Endothelial cell of umbilical vein (primary cell): ENCODE measurements at regions not wholly inside any gene's neighbourhood (a gene's known extent, or its start where the extent isn't known, plus 50 kb on each side); places are given as distances from the start of the nearest gene placed in this dataset.

ENCODE experiments used
- BruUV-seq: library from RNA; stranded (reverse); fragments of 400-500 nt; replicated peaks from 2 replicates; lab custom pipeline; 2021; lab: Mats Ljungman, UMichigan
- CTCF ChIA-PET: fragments of 300-600, 350-600 bp; sonication (Branson Sonifier 250); formaldehyde crosslinking; loops from one replicate; lab custom pipeline; 2021; ENCODE audit warnings: antibody characterized with exemption, inconsistent platforms; lab: Charles Lee
- POLR2A ChIA-PET: fragments of 300-600, 350-600 bp; sonication (Branson Sonifier 250); formaldehyde crosslinking; loops from one replicate; lab custom pipeline; 2021; ENCODE audit warnings: antibody characterized with exemption, inconsistent platforms; lab: Charles Lee
- DNase-seq: peaks from one replicate; pipeline ENCODE4 v3.0.0-alpha.2; 2011; ENCODE audit warnings: low read depth, low spot score
- FAIRE-seq: peaks from 2 replicates; lab custom pipeline; 2011; peaks lifted over from hg19 to GRCh38; lab: Jason Lieb, UNC
- H2AFZ ChIP-seq: 2 replicates; pipeline ENCODE4 v1.6.0; 2012; ENCODE audit warnings: low read depth, low read length, control low read depth, inconsistent platforms
- H3K27ac ChIP-seq: 2 replicates; pipeline ENCODE4 v1.5.1; 2011; ENCODE audit warnings: low read depth, mild to moderate bottlenecking, control low read depth, low read length, moderate library complexity; ENCODE audit not compliant: insufficient read depth
- H3K27me3 ChIP-seq, 2 experiments: 2 replicates each; pipeline versions ENCODE4 v1.6.0 to v1.6.1; 2011; ENCODE audit warnings: low read length in 2 of 2, mixed read lengths in 1 of 2; ENCODE audit not compliant: control insufficient read depth in 2 of 2, insufficient read depth in 2 of 2
- H3K36me3 ChIP-seq, 2 experiments: 2 replicates in 1 of 2; 3 replicates in 1 of 2; pipeline ENCODE4 v1.5.1; 2011; ENCODE audit warnings: low read length in 2 of 2, mild to moderate bottlenecking in 1 of 2, moderate library complexity in 1 of 2; ENCODE audit not compliant: control insufficient read depth in 2 of 2, insufficient read depth in 2 of 2; ENCODE audit errors: extremely low read depth in 1 of 2
- H3K4me1 ChIP-seq: 3 replicates; pipeline ENCODE4 v1.5.1; 2011; ENCODE audit warnings: mild to moderate bottlenecking, low read length; ENCODE audit not compliant: control insufficient read depth, insufficient read depth; ENCODE audit errors: extremely low read depth
- H3K4me2 ChIP-seq: 2 replicates; pipeline ENCODE4 v1.6.1; 2011; ENCODE audit warnings: low read length, control low read depth, mixed read lengths; ENCODE audit not compliant: insufficient read depth
- H3K4me3 ChIP-seq, 3 experiments: fragments of 200-600 bp in 1 of 3; sonication (generic), shearing (Covaris generic) in 1 of 3; replicated peaks in 1 of 3; 2 replicates each; pipeline ENCODE4 v1.5.1; 2011 to 2016; ENCODE audit warnings: control low read depth in 3 of 3, low read length in 3 of 3, mild to moderate bottlenecking in 2 of 3, inconsistent platforms in 1 of 3, low read depth in 1 of 3, moderate library complexity in 1 of 3; ENCODE audit not compliant: insufficient read depth in 1 of 3
- H3K79me2 ChIP-seq: 2 replicates; pipeline ENCODE4 v1.6.0; 2012; ENCODE audit warnings: low read length, inconsistent platforms; ENCODE audit not compliant: control insufficient read depth, insufficient read depth
- H3K9ac ChIP-seq: replicated peaks from 2 replicates; pipeline ENCODE3; 2011; ENCODE audit warnings: low read length, control low read depth; ENCODE audit not compliant: insufficient read depth; ENCODE audit errors: extremely low read depth
- H3K9me1 ChIP-seq: replicated peaks from 3 replicates; pipeline ENCODE4 v1.6.0; 2011; ENCODE audit warnings: mild to moderate bottlenecking, low read length; ENCODE audit not compliant: control insufficient read depth, insufficient read depth; ENCODE audit errors: extremely low read depth
- H3K9me3 ChIP-seq: replicated peaks from 2 replicates; pipeline ENCODE4 v1.5.1; 2012; ENCODE audit warnings: low read length, inconsistent platforms; ENCODE audit not compliant: control insufficient read depth, insufficient read depth
- H4K20me1 ChIP-seq: replicated peaks from 2 replicates; pipeline ENCODE3; 2011; ENCODE audit warnings: mild to moderate bottlenecking, low read length; ENCODE audit not compliant: control insufficient read depth, insufficient read depth; ENCODE audit errors: extremely low read depth
- EZH2 ChIP-seq: IDR thresholded peaks from 2 replicates; pipeline ENCODE4 v1.6.1; 2012; ENCODE audit warnings: borderline replicate concordance, low read depth, mild to moderate bottlenecking, moderate library complexity, low read length, inconsistent platforms; ENCODE audit not compliant: severe bottlenecking
- FOS ChIP-seq: IDR thresholded peaks from 2 replicates; pipeline ENCODE4 v1.6.1; 2011; ENCODE audit warnings: mild to moderate bottlenecking, low read length, moderate library complexity, borderline replicate concordance; ENCODE audit not compliant: insufficient read depth
- GATA2 ChIP-seq: IDR thresholded peaks from 2 replicates; pipeline ENCODE4 v1.7.0; 2011; ENCODE audit warnings: low read depth, mild to moderate bottlenecking, moderate library complexity, mixed read lengths, low read length; ENCODE audit not compliant: insufficient read length, insufficient read depth
- JUN ChIP-seq: IDR thresholded peaks from 2 replicates; pipeline ENCODE4 v1.6.1; 2011; ENCODE audit warnings: borderline replicate concordance, low read depth; ENCODE audit not compliant: insufficient read length, insufficient read depth
- MAX ChIP-seq: IDR thresholded peaks from 2 replicates; pipeline ENCODE4 v1.6.1; 2011; ENCODE audit not compliant: insufficient read depth, insufficient read length
- MYC ChIP-seq: IDR thresholded peaks from one replicate; pipeline ENCODE4 v1.6.1; 2011; ENCODE audit warnings: mild to moderate bottlenecking, low read depth, low read length
- POLR2A ChIP-seq: IDR thresholded peaks from 2 replicates; pipeline ENCODE4 v1.6.1; 2012; ENCODE audit warnings: low read depth, mild to moderate bottlenecking, control low read depth, low read length
- POLR2AphosphoS5 ChIP-seq: IDR thresholded peaks from 2 replicates; pipeline ENCODE4 v1.6.1; 2012; ENCODE audit warnings: low read depth, mild to moderate bottlenecking, control low read depth, low read length, moderate library complexity; ENCODE audit not compliant: insufficient read depth
- dilution Hi-C: fragments of 300-500 bp; cut with MboI; formaldehyde crosslinking; loops from one replicate; pipeline ENCODE4 v1.15.0; 2019; ENCODE audit warnings: low sequenced_read_pairs; ENCODE audit not compliant: extremely low pct_ligation_motif_present
- intact Hi-C: fragments of 100-400 bp; cut with micrococcal nuclease; formaldehyde crosslinking; loops from one replicate; pipeline ENCODE4 v1.10.0; 2022
- TF ChIP-seq, protein P1 (sequence below), 2 donors: IDR thresholded peaks; 1 replicate in 1 of 2; 2 replicates in 1 of 2; pipeline ENCODE4 v1.5.1; 2011; ENCODE audit warnings: low read length in 2 of 2, mild to moderate bottlenecking in 2 of 2, moderate library complexity in 2 of 2, control low read depth in 1 of 2, inconsistent platforms in 1 of 2, low read depth in 1 of 2; ENCODE audit not compliant: insufficient read depth in 1 of 2; ENCODE audit errors: extremely low read depth in 1 of 2

GRCh38 chr5:56729488-56729887 is 85.9 kb upstream of the MAP3K1 start:
- FAIRE-seq (no peak), DNase-seq (no peak)
- Histone ChIP-seq H3K9me3 (no peaks in the 10 kb centered on the region), H3K4me1 (no peaks in the 10 kb centered on the region), H3K27me3 (peaks cover 2 to 5% of the 10 kb centered on the region in 2 experiments), H3K9ac (no peak overlapping the region), H4K20me1 (no peaks in the 10 kb centered on the region), H3K9me1 (no peaks in the 10 kb centered on the region), H3K27ac (no peak overlapping the region), H3K36me3 (no peaks in the 10 kb centered on the region), H3K4me3 (no peak overlapping the region), H2AFZ (no peak overlapping the region), H3K4me2 (no peak overlapping the region), H3K79me2 (no peaks in the 10 kb centered on the region)
- no peak for TF ChIP-seq FOS
- ChIA-PET CTCF (no interaction called here), POLR2A (no interaction called here)
- dilution Hi-C loops: no loop called here
- no TSS peak for BruUV-seq
- intact Hi-C loops: no loop called here

DNA sequence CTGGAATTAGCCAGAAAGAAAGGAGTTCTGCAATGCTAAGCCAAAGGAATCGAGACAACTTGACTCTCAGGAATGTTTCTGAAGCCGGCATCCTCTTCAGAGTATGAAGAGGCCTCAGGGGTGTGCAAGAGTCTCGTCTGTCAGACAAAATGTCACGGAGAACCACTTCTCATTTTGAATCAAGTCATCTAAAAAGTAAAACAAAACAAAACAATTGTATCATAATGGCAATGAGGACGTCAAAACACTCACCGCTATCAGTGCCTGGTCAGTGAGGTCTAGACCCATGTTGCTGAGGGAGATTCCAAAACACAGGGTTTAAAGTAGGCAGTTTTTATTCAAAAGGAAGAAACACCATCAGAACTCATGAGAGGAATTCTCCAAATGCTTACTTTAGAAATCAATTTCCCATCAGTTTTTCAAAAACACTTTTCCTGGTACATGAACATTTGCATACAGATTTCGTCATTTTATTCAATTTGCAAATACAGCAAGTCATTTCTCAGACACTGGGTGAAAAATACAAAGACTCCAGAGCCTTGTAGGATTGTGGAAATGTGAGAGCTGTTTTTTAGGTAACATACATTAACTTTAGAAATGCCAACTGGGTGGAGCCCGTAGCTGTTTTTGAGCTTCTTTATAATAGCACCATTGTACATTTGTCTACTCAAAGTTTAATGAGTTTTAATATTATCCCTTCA is 89.5 kb upstream of the MAP3K1 start:
- H3K79me2 ChIP-seq: no peaks in the 10 kb centered on the region
- no peak overlapping the region for H2AFZ ChIP-seq
- dilution Hi-C loops (no loop called here), intact Hi-C loops (no loop called here)
- no peak overlapping the region for H3K4me3 ChIP-seq
- no peaks in the 10 kb centered on the region for H3K9me1 ChIP-seq
- peaks cover 2 to 7% of the 10 kb centered on the region in 2 experiments for H3K27me3 ChIP-seq
- no peak for TF ChIP-seq POLR2AphosphoS5
- TF ChIP-seq MYC: no peak
- no peak for TF ChIP-seq POLR2A
- TF ChIP-seq GATA2: no peak
- no peak for TF ChIP-seq EZH2
- TF ChIP-seq, protein P1, sequence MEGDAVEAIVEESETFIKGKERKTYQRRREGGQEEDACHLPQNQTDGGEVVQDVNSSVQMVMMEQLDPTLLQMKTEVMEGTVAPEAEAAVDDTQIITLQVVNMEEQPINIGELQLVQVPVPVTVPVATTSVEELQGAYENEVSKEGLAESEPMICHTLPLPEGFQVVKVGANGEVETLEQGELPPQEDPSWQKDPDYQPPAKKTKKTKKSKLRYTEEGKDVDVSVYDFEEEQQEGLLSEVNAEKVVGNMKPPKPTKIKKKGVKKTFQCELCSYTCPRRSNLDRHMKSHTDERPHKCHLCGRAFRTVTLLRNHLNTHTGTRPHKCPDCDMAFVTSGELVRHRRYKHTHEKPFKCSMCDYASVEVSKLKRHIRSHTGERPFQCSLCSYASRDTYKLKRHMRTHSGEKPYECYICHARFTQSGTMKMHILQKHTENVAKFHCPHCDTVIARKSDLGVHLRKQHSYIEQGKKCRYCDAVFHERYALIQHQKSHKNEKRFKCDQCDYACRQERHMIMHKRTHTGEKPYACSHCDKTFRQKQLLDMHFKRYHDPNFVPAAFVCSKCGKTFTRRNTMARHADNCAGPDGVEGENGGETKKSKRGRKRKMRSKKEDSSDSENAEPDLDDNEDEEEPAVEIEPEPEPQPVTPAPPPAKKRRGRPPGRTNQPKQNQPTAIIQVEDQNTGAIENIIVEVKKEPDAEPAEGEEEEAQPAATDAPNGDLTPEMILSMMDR (IDR thresholded peaks at IDR 0.05; ENCODE audit: extremely low read depth in 1 of 2, insufficient read depth in 1 of 2, low read depth in 1 of 2, low read length in 2 of 2): no peak
- TF ChIP-seq JUN: no peak
- no peak for TF ChIP-seq FOS
- no peak for TF ChIP-seq MAX
- no peaks in the 10 kb centered on the region for H4K20me1 ChIP-seq
- no peak overlapping the region for H3K4me2 ChIP-seq
- H3K27ac ChIP-seq: no peak overlapping the region
- FAIRE-seq (no peak), DNase-seq (no peak)
- POLR2A ChIA-PET: no interaction called here
- CTCF ChIA-PET: interaction anchor here (1.1 to 1.3 kb wide), 2 partner anchors 12 to 19 kb away, joined by 4 read pairs; no protein-coding TSS in a partner anchor
- no peaks in the 10 kb centered on the region for H3K9me3 ChIP-seq
- no peak overlapping the region for H3K9ac ChIP-seq
- no peaks in the 10 kb centered on the region for H3K4me1 ChIP-seq
- H3K36me3 ChIP-seq: no peaks in the 10 kb centered on the region
- BruUV-seq: no TSS peak
